ENCODE measurements at regions not wholly inside any gene's neighbourhood (a gene's known extent, or its start where the extent isn't known, plus 50 kb on each side); places are given as distances from the start of the nearest gene placed in this dataset.

GRCh38 chrX:150165776-150166610, 197.1 kb upstream of the MAMLD1 start:
- TF ChIP-seq PKNOX1 (IDR thresholded peaks at IDR 0.05) (no peak), NFIC (IDR thresholded peaks at IDR 0.05) (no peak), CTCF (IDR thresholded peaks at IDR 0.05 in 2 of 3, conservative IDR thresholded peaks at IDR 0.05 in 1 of 3; ENCODE audit: insufficient read depth in 2 of 3, low read depth in 1 of 3, low read length in 3 of 3) (no peak), CREM (IDR thresholded peaks at IDR 0.05; ENCODE audit: low read depth) (no peak), RB1 (IDR thresholded peaks at IDR 0.05; ENCODE audit: low read depth) (no peak), BHLHE40 (IDR thresholded peaks at IDR 0.05; ENCODE audit: low read length) (no peak), DMBX1 (CRISPR knock-in tag; IDR thresholded peaks at IDR 0.05; ENCODE audit: borderline replicate concordance) (no peak), TAF7 (tag; IDR thresholded peaks at IDR 0.05) (no peak), FOXK1 (CRISPR knock-in tag; IDR thresholded peaks at IDR 0.05; ENCODE audit: borderline replicate concordance) (no peak), EP300 (IDR thresholded peaks at IDR 0.05; ENCODE audit: low read length) (no peak), ZBTB2 (IDR thresholded peaks at IDR 0.05) (no peak)

All from K562 (cell line).